K562 (cell line): ENCODE measurements at regions not wholly inside any gene's neighbourhood (a gene's known extent, or its start where the extent isn't known, plus 50 kb on each side); places are given as distances from the start of the nearest gene placed in this dataset.

Experiments
- ATAC-seq: fragments of 200-7000 bp; cut with Tn5 transposase; 3 replicates; pipeline ENCODE4 v1.9.1; 2020; ENCODE audit warnings: moderate library complexity
- BruUV-seq: library from RNA; stranded (reverse); fragments of 400-500 nt; replicated peaks from 2 replicates; lab custom pipeline; 2021; lab: Mats Ljungman, UMichigan
- CTCF ChIA-PET: fragments of 300-600 bp; formaldehyde crosslinking; extraction: SDS; loops from one replicate; lab custom pipeline; 2021; ENCODE audit warnings: low intra/inter-chr PET ratio; lab: Yijun Ruan, JAX
- POLR2A ChIA-PET: fragments of 300-600, 350-650 bp; sonication (Branson Sonifier 250); formaldehyde crosslinking; extraction: SDS; loops from one replicate; lab custom pipeline; 2021; ENCODE audit warnings: antibody characterized with exemption, inconsistent platforms; lab: Yijun Ruan, JAX
- DNase-seq, 4 experiments: peaks; one replicate each; pipeline versions ENCODE4 v3.0.0 to v3.0.0-alpha.2; 2011 to 2018; ENCODE audit warnings: low spot score in 3 of 4, mixed read lengths in 3 of 4; ENCODE audit errors: extremely low read depth in 1 of 4
- FAIRE-seq: peaks from 2 replicates; lab custom pipeline; 2011; peaks lifted over from hg19 to GRCh38; lab: Jason Lieb, UNC
- H2AFZ ChIP-seq: 2 replicates; pipeline ENCODE4 v1.6.0; 2011; ENCODE audit warnings: low read depth, low read length, control low read depth, inconsistent platforms
- H3K27ac ChIP-seq: fragments of 200-600 bp; 3 replicates; pipeline ENCODE4 v1.8.0; 2011; ENCODE audit warnings: low read depth, mild to moderate bottlenecking, control low read depth, inconsistent platforms, low read length, moderate library complexity, mixed read lengths; ENCODE audit errors: extremely low read depth
- H3K27me3 ChIP-seq, 2 experiments: fragments of 300-600 bp in 1 of 2; 2 replicates in 1 of 2; 3 replicates in 1 of 2; pipeline versions ENCODE4 v1.6.0 to v1.8.0; 2011; ENCODE audit warnings: inconsistent platforms in 2 of 2, low read length in 2 of 2, mild to moderate bottlenecking in 1 of 2, mixed read lengths in 1 of 2, moderate library complexity in 1 of 2; ENCODE audit not compliant: control insufficient read depth in 2 of 2, insufficient read depth in 2 of 2
- H3K36me3 ChIP-seq: fragments of 300-600 bp; 3 replicates; pipeline ENCODE4 v1.8.0; 2011; ENCODE audit warnings: mild to moderate bottlenecking, low read length, inconsistent platforms; ENCODE audit not compliant: control insufficient read depth, insufficient read depth
- H3K4me1 ChIP-seq, 2 experiments: fragments of 200-600 bp in 1 of 2; replicated peaks in 1 of 2; 2 replicates in 1 of 2; 3 replicates in 1 of 2; pipeline versions ENCODE4 v1.5.1 to v1.8.0; 2011; ENCODE audit warnings: inconsistent platforms in 2 of 2, low read length in 2 of 2, mild to moderate bottlenecking in 1 of 2, mixed read lengths in 1 of 2, moderate library complexity in 1 of 2; ENCODE audit not compliant: control insufficient read depth in 2 of 2, insufficient read depth in 2 of 2
- H3K4me2 ChIP-seq: 2 replicates; pipeline ENCODE4 v1.6.1; 2011; ENCODE audit warnings: low read length, control low read depth, inconsistent platforms, mixed read lengths; ENCODE audit not compliant: insufficient read depth
- H3K4me3 ChIP-seq: fragments of 200-600 bp; sonication (generic), shearing (Covaris generic); 2 replicates; pipeline ENCODE4 v1.5.1; 2016; ENCODE audit warnings: control low read depth, inconsistent platforms
- H3K79me2 ChIP-seq: fragments of 200-600 bp; 3 replicates; pipeline ENCODE4 v1.8.0; 2011; ENCODE audit warnings: low read length, inconsistent platforms; ENCODE audit not compliant: control insufficient read depth, insufficient read depth
- H3K9ac ChIP-seq, 2 experiments: 2 replicates each; pipeline versions ENCODE4 v1.6.0 to v1.6.1; 2011; ENCODE audit warnings: low read depth in 2 of 2, low read length in 2 of 2, control low read depth in 1 of 2, inconsistent platforms in 1 of 2, mild to moderate bottlenecking in 1 of 2, mixed read lengths in 1 of 2; ENCODE audit not compliant: insufficient read depth in 1 of 2
- H3K9me1 ChIP-seq: one replicate; pipeline ENCODE4 v1.6.0; 2011; ENCODE audit warnings: inconsistent platforms, mild to moderate bottlenecking, low read length, moderate library complexity; ENCODE audit not compliant: control insufficient read depth, insufficient read depth
- H3K9me3 ChIP-seq: replicated peaks from 2 replicates; pipeline ENCODE4 v1.5.1; 2011; ENCODE audit warnings: low read depth, low read length, inconsistent platforms; ENCODE audit not compliant: control insufficient read depth, insufficient read depth
- H4K20me1 ChIP-seq: replicated peaks from 2 replicates; pipeline ENCODE4 v1.6.1; 2011; ENCODE audit warnings: low read length, inconsistent platforms, mixed read lengths; ENCODE audit not compliant: control insufficient read depth, insufficient read depth
- CBX8 ChIP-seq: fragments of 200-600 bp; sonication (generic); IDR thresholded peaks from 2 replicates; pipeline ENCODE4 v1.6.1; 2012; ENCODE audit warnings: borderline replicate concordance, mixed run types, low read depth, mild to moderate bottlenecking, moderate library complexity, mixed read lengths, low read length, control low read depth, inconsistent platforms; ENCODE audit not compliant: poor library complexity, severe bottlenecking; ENCODE audit errors: extremely low read depth
- GTF2B ChIP-seq: IDR thresholded peaks from 2 replicates; pipeline ENCODE4 v1.6.1; 2011; ENCODE audit not compliant: insufficient read length; ENCODE audit errors: extremely low read depth
- HMGXB4 ChIP-seq: sonication (generic); formaldehyde crosslinking; IDR thresholded peaks from 2 replicates; pipeline ENCODE4 v1.8.1; 2023; ENCODE audit warnings: mild to moderate bottlenecking, missing genetic modification reagents
- HNRNPUL1 ChIP-seq: fragments of 200-400 bp; formaldehyde crosslinking; IDR thresholded peaks from 2 replicates; pipeline ENCODE4 v1.6.1; 2017; ENCODE audit warnings: low read length
- MAFK ChIP-seq: IDR thresholded peaks from 2 replicates; pipeline ENCODE4 v1.6.1; 2011; ENCODE audit warnings: low read length, improper control_type of control experiment
- NEUROD1 ChIP-seq: fragments of 150-350 bp; IDR thresholded peaks from 2 replicates; pipeline ENCODE4 v1.6.1; 2014; ENCODE audit warnings: borderline replicate concordance, low read length, low read depth; ENCODE audit not compliant: partially characterized antibody
- NFE2L1 ChIP-seq: fragments of 450-650 bp; IDR thresholded peaks from 2 replicates; pipeline ENCODE4 v1.6.1; 2016; ENCODE audit warnings: missing genetic modification characterization, low read depth, mild to moderate bottlenecking, missing compliant biosample characterization, moderate library complexity, borderline replicate concordance
- POLR2G ChIP-seq: fragments of 200-400 bp; formaldehyde crosslinking; IDR thresholded peaks from 2 replicates; pipeline ENCODE4 v1.6.1; 2017; ENCODE audit warnings: low read depth, mild to moderate bottlenecking, antibody characterized with exemption, low read length, moderate library complexity
- RFX7 ChIP-seq: fragments of 250-450 bp; sonication (Bioruptor Pico); IDR thresholded peaks from 2 replicates; pipeline ENCODE4 v1.5.1; 2021; ENCODE audit warnings: mild to moderate bottlenecking
- RNF219 ChIP-seq: fragments of 250-450 bp; sonication (Bioruptor Pico); IDR thresholded peaks from 2 replicates; pipeline ENCODE4 v1.5.0; 2022; ENCODE audit warnings: mild to moderate bottlenecking
- SMARCE1 ChIP-seq: fragments of 450-650 bp; IDR thresholded peaks from 2 replicates; pipeline ENCODE4 v1.7.1; 2016; ENCODE audit warnings: mild to moderate bottlenecking
- SRSF7 ChIP-seq: fragments of 200-400 bp; formaldehyde crosslinking; optimal IDR thresholded peaks from 2 replicates; pipeline ENCODE3; 2017; ENCODE audit warnings: mild to moderate bottlenecking, low read depth, low read length
- TFAM ChIP-seq: fragments of 250-450 bp; sonication (Bioruptor Pico); conservative IDR thresholded peaks from 2 replicates; pipeline ENCODE4 v1.5.0; 2021; ENCODE audit warnings: mild to moderate bottlenecking, moderate library complexity
- TFAP4 ChIP-seq: sonication (generic); formaldehyde crosslinking; IDR thresholded peaks from 2 replicates; pipeline ENCODE4 v1.8.0; 2022; ENCODE audit warnings: missing genetic modification reagents, mild to moderate bottlenecking, moderate library complexity, borderline replicate concordance
- ZNF24 ChIP-seq: fragments of 450-650 bp; IDR thresholded peaks from 2 replicates; pipeline ENCODE4 v1.6.1; 2016
- ZNF324 ChIP-seq: fragments of 250-450 bp; sonication (Bioruptor Pico); IDR thresholded peaks from 2 replicates; pipeline ENCODE4 v1.4.0; 2020; ENCODE audit warnings: mild to moderate bottlenecking
- ZNF57 ChIP-seq: fragments of 450-650 bp; formaldehyde crosslinking; IDR thresholded peaks from 2 replicates; pipeline ENCODE4 v1.4.0; 2020; ENCODE audit warnings: mild to moderate bottlenecking, moderate library complexity
- WGBS: fragments of 100-300 bp; shearing (Covaris generic); methylation state at CpG from one replicate; pipeline ENCODE4 v1.1.6; 2016; ENCODE audit warnings: low coverage, mixed read lengths; ENCODE audit not compliant: insufficient coverage; ENCODE audit errors: missing lambda C conversion rate; 5-methylcytosine and 5-hydroxymethylcytosine counted together
- in situ Hi-C: fragments of 300-500 bp; cut with MboI; formaldehyde crosslinking; loops from 4 replicates; pipeline ENCODE4 v1.15.0; 2018; ENCODE audit warnings: inconsistent platforms, mixed read lengths
- intact Hi-C: fragments of 100-400 bp; cut with micrococcal nuclease; formaldehyde crosslinking; loops from 2 replicates; pipeline ENCODE4 v1.14.2; 2022

- H3K9me3 ChIP-seq: no peaks in the 10 kb centered on the region
- H3K27me3 ChIP-seq: no peaks in the 10 kb centered on the region; a peak in 1 of 5 replicates
- H3K4me2 ChIP-seq: no peak overlapping the region
- H3K9ac ChIP-seq: no peak overlapping the region
- BruUV-seq: no TSS peak
- ChIA-PET CTCF (no interaction called here), POLR2A (no interaction called here)
- intact Hi-C loops: no loop called here
- H3K4me3 ChIP-seq: no peak overlapping the region
- no peaks in the 10 kb centered on the region for H3K79me2 ChIP-seq
- FAIRE-seq (no peak), DNase-seq (no peak), ATAC-seq (no peak)
- H3K9me1 ChIP-seq: no peaks in the 10 kb centered on the region
- no peaks in the 10 kb centered on the region for H4K20me1 ChIP-seq
- H3K4me1 ChIP-seq: no peaks in the 10 kb centered on the region
- 6% methylated on average over 15 of the region's 15 CpGs for WGBS
- H3K36me3 ChIP-seq: no peaks in the 10 kb centered on the region
- H3K27ac ChIP-seq: no peak overlapping the region
- H2AFZ ChIP-seq: no peak overlapping the region
- in situ Hi-C loops: no loop called here
- TF ChIP-seq RFX7 (CRISPR knock-in tag) (no peak), HNRNPUL1 (no peak), ZNF324 (no peak), TFAM (CRISPR knock-in tag) (no peak), GTF2B (no peak), NEUROD1 (no peak), NFE2L1 (tag) (no peak), SMARCE1 (no peak), RNF219 (CRISPR knock-in tag) (no peak), POLR2G (no peak), SRSF7 (no peak), ZNF57 (CRISPR knock-in tag) (no peak), ZNF24 (no peak), TFAP4 (CRISPR knock-in tag) (no peak), HMGXB4 (CRISPR knock-in tag) (no peak), MAFK (no peak), CBX8 (no peak)
These were observed 276.2 kb downstream of the WDR11 start for GRCh38 chr10:121127151-121127906.
